Neural cell (in vitro differentiated cells): ENCODE measurements at regions not wholly inside any gene's neighbourhood (a gene's known extent, or its start where the extent isn't known, plus 50 kb on each side); places are given as distances from the start of the nearest gene placed in this dataset.

ENCODE experiments used
- CTCF ChIP-seq: fragments of 450-650 bp; IDR thresholded peaks from 2 replicates; pipeline ENCODE4 v1.5.1; 2014; ENCODE audit warnings: antibody characterized with exemption, mild to moderate bottlenecking, moderate library complexity; ENCODE audit not compliant: poor library complexity, severe bottlenecking
- EP300 ChIP-seq: fragments of 450-650 bp; conservative IDR thresholded peaks from 2 replicates; pipeline ENCODE4 v1.6.1; 2014; ENCODE audit warnings: antibody characterized with exemption, mild to moderate bottlenecking, moderate library complexity; ENCODE audit not compliant: poor library complexity, severe bottlenecking

GRCh38 chr1:78436961-78437360 is 53.8 kb upstream of the PTGFR start:
- no peak for TF ChIP-seq CTCF
- TF ChIP-seq EP300, result no peak
